ENCODE measurements at regions not wholly inside any gene's neighbourhood (a gene's known extent, or its start where the extent isn't known, plus 50 kb on each side); places are given as distances from the start of the nearest gene placed in this dataset.

GRCh38 chr11:15870911-15871310, 485.4 kb downstream of the SOX6 start:
- DNase-seq (ENCODE audit: extremely low read depth in 1 of 11, low read depth in 9 of 11, low spot score in 4 of 11), result no peak

GRCh38 chr11:15871904-15872626, 484.3 kb downstream of the SOX6 start:
- no peak for DNase-seq (ENCODE audit: extremely low read depth in 1 of 11, low read depth in 9 of 11, low spot score in 4 of 11)

- DNase-seq (ENCODE audit: extremely low read depth in 1 of 11, low read depth in 9 of 11, low spot score in 4 of 11), result no peak
Measured at GRCh38 chr11:15873501-15873900, 482.8 kb downstream of the SOX6 start.

- DNase-seq (ENCODE audit: extremely low read depth in 1 of 11, low read depth in 9 of 11, low spot score in 4 of 11), result no peak
Measured at GRCh38 chr11:15874704-15875103, 481.6 kb downstream of the SOX6 start.

GRCh38 chr11:15875393-15875792, 481.0 kb downstream of the SOX6 start:
- no peak for DNase-seq (ENCODE audit: extremely low read depth in 1 of 11, low read depth in 9 of 11, low spot score in 4 of 11)

GRCh38 chr11:15875943-15876342, 480.4 kb downstream of the SOX6 start:
- no peak for DNase-seq (ENCODE audit: extremely low read depth in 1 of 11, low read depth in 9 of 11, low spot score in 4 of 11)

GRCh38 chr11:15878756-15879155, 477.6 kb downstream of the SOX6 start:
- no peak for DNase-seq (ENCODE audit: extremely low read depth in 1 of 11, low read depth in 9 of 11, low spot score in 4 of 11)

GRCh38 chr11:15880291-15880690, 476.1 kb downstream of the SOX6 start:
- no peak for DNase-seq (ENCODE audit: extremely low read depth in 1 of 11, low read depth in 9 of 11, low spot score in 4 of 11)

- DNase-seq (ENCODE audit: extremely low read depth in 1 of 11, low read depth in 9 of 11, low spot score in 4 of 11), result no peak
Measured at GRCh38 chr11:15882876-15883454, 473.4 kb downstream of the SOX6 start.

GRCh38 chr11:15883455-15883920, 472.9 kb downstream of the SOX6 start:
- no peak for DNase-seq (ENCODE audit: extremely low read depth in 1 of 11, low read depth in 9 of 11, low spot score in 4 of 11)

- DNase-seq (ENCODE audit: extremely low read depth in 1 of 11, low read depth in 9 of 11, low spot score in 4 of 11), result no peak
Measured at GRCh38 chr11:15884141-15884540, 472.2 kb downstream of the SOX6 start.

GRCh38 chr11:15884777-15885540, 471.4 kb downstream of the SOX6 start:
- DNase-seq (ENCODE audit: extremely low read depth in 1 of 11, low read depth in 9 of 11, low spot score in 4 of 11), result no peak

- DNase-seq (ENCODE audit: extremely low read depth in 1 of 11, low read depth in 9 of 11, low spot score in 4 of 11), result no peak
Measured at GRCh38 chr11:15885854-15886253, 470.5 kb downstream of the SOX6 start.

- DNase-seq (ENCODE audit: extremely low read depth in 1 of 11, low read depth in 9 of 11, low spot score in 4 of 11), result no peak
Measured at GRCh38 chr11:15886299-15886698, 470.0 kb downstream of the SOX6 start.

GRCh38 chr11:15886866-15887265, 469.5 kb downstream of the SOX6 start:
- DNase-seq (ENCODE audit: extremely low read depth in 1 of 11, low read depth in 9 of 11, low spot score in 4 of 11), result no peak

- DNase-seq (ENCODE audit: extremely low read depth in 1 of 11, low read depth in 9 of 11, low spot score in 4 of 11), result no peak
Measured at GRCh38 chr11:15888556-15889345, 467.6 kb downstream of the SOX6 start.

GRCh38 chr11:15889363-15890030, 466.8 kb downstream of the SOX6 start:
- no peak for DNase-seq (ENCODE audit: extremely low read depth in 1 of 11, low read depth in 9 of 11, low spot score in 4 of 11)

- no peak for DNase-seq (ENCODE audit: extremely low read depth in 1 of 11, low read depth in 9 of 11, low spot score in 4 of 11)
Measured at GRCh38 chr11:15890031-15890713, 466.2 kb downstream of the SOX6 start.
